Thoracic aorta (tissue), 2 donors: ENCODE measurements at regions not wholly inside any gene's neighbourhood (a gene's known extent, or its start where the extent isn't known, plus 50 kb on each side); places are given as distances from the start of the nearest gene placed in this dataset.

ENCODE experiments used
- ATAC-seq: fragments of 150-250 bp; one replicate; pipeline ENCODE4 v1.8.0; 2017; ENCODE audit warnings: low read depth; ENCODE audit not compliant: insufficient number of reproducible peaks, low FRiP score
- DNase-seq: peaks from one replicate; pipeline ENCODE4 v3.0.0-alpha.2; 2020; ENCODE audit warnings: low spot score
- H3K27ac ChIP-seq, 2 donors: fragments of 200-600 bp; sonication (generic); 1 replicate in 1 of 2; 2 replicates in 1 of 2; pipeline ENCODE4 v1.5.1; 2016; ENCODE audit warnings: mild to moderate bottlenecking in 2 of 2, moderate library complexity in 2 of 2
- H3K27me3 ChIP-seq: fragments of 200-600 bp; sonication (generic); replicated peaks from 2 replicates; pipeline ENCODE4 v1.6.0; 2016; ENCODE audit warnings: mild to moderate bottlenecking; ENCODE audit not compliant: insufficient read depth
- H3K36me3 ChIP-seq: fragments of 200-600 bp; sonication (generic); one replicate; pipeline ENCODE4 v1.5.1; 2016
- H3K4me1 ChIP-seq, 2 donors: fragments of 200-600 bp; sonication (generic); 1 replicate in 1 of 2; 2 replicates in 1 of 2; pipeline versions ENCODE4 v1.5.1 to v1.6.0; 2016; ENCODE audit warnings: low read depth in 2 of 2, mild to moderate bottlenecking in 1 of 2; ENCODE audit not compliant: control insufficient read depth in 1 of 2
- H3K4me3 ChIP-seq: fragments of 200-600 bp; sonication (generic); 2 replicates; pipeline ENCODE4 v1.5.1; 2016; ENCODE audit warnings: mild to moderate bottlenecking
- H3K9me3 ChIP-seq: fragments of 200-600 bp; sonication (generic); 2 replicates; pipeline ENCODE4 v1.5.1; 2016
- TF ChIP-seq, protein P1 (sequence below): fragments of 200-600 bp; sonication (generic); IDR thresholded peaks from one replicate; pipeline ENCODE4 v1.5.1; 2019; ENCODE audit warnings: antibody characterized with exemption

DNA sequence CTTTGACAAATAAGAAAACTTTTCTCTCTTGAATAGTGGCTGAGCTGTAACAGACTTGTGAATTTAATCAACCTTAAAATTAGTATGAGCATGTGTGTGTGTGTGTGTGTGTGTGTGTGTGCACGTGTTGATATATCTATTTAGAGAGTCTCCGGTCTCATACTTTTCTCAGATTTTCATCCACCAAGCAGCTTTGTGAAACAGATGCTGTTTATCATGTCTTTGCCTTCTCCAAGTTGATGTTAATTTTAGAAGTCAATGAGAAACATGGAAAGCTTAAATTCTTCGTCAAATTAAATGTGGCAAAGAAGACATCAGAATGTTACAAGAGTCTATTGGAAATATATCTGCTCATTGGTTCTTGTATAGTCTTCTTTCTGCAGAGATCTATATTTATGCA lies 839.2 kb upstream of the CELF2 start:
- no peaks in the 10 kb centered on the region for H3K27me3 ChIP-seq
- H3K36me3 ChIP-seq, result no peaks in the 10 kb centered on the region
- ATAC-seq, result no peak
- H3K4me1 ChIP-seq, result no peaks in the 10 kb centered on the region
- DNase-seq, result no peak
- TF ChIP-seq, protein P1, sequence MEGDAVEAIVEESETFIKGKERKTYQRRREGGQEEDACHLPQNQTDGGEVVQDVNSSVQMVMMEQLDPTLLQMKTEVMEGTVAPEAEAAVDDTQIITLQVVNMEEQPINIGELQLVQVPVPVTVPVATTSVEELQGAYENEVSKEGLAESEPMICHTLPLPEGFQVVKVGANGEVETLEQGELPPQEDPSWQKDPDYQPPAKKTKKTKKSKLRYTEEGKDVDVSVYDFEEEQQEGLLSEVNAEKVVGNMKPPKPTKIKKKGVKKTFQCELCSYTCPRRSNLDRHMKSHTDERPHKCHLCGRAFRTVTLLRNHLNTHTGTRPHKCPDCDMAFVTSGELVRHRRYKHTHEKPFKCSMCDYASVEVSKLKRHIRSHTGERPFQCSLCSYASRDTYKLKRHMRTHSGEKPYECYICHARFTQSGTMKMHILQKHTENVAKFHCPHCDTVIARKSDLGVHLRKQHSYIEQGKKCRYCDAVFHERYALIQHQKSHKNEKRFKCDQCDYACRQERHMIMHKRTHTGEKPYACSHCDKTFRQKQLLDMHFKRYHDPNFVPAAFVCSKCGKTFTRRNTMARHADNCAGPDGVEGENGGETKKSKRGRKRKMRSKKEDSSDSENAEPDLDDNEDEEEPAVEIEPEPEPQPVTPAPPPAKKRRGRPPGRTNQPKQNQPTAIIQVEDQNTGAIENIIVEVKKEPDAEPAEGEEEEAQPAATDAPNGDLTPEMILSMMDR, result no peak
- H3K27ac ChIP-seq, result no peak overlapping the region
- H3K4me3 ChIP-seq, result no peak overlapping the region
- H3K9me3 ChIP-seq, result no peaks in the 10 kb centered on the region

DNA sequence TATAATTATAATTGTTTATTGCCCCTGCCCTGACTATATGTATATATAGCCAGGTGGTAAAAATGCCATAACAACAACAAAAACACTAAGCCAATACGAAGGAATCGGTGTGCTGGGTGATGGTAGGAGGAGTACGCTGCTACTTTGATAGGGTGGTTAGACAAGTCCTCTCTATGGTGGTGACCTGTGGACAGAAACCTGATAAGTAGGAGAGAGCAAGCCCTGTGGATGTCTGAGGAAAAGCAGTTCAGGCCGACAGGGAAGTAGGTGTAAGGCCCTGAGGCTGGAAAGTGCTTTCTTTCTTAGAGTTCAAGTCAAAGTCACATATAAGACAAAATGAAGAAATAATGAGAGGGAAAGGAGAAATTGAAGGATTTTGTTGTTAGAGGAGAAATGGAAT lies 823.8 kb upstream of the CELF2 start:
- Histone ChIP-seq H3K27me3 (no peaks in the 10 kb centered on the region), H3K36me3 (no peaks in the 10 kb centered on the region), H3K4me3 (no peak overlapping the region), H3K27ac (no peak overlapping the region), H3K4me1 (no peaks in the 10 kb centered on the region), H3K9me3 (no peaks in the 10 kb centered on the region)
- DNase-seq (no peak), ATAC-seq (no peak)
- TF ChIP-seq, protein P1, result no peak

DNA sequence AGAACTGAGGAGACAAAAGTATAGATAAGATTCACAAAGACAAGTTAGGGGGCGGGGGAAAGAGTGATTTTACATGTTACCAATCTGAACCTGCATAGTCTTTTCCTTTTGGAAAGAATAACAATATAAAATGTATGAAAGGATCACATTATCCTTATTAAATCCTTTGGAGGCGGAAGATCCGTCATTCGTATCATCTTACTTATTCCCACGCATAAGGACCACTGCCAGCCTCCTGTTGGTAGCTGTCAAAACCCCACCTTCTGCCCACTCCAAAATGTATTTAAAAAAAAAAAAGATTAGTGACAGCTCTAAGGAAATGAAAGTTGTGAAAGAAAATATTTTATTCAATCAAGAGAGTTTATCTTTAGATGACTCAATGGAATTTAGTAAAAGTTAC lies 821.0 kb upstream of the CELF2 start:
- Histone ChIP-seq H3K27me3 (no peaks in the 10 kb centered on the region), H3K9me3 (no peaks in the 10 kb centered on the region), H3K4me1 (no peaks in the 10 kb centered on the region), H3K27ac (no peak overlapping the region), H3K36me3 (no peaks in the 10 kb centered on the region), H3K4me3 (no peak overlapping the region)
- DNase-seq (no peak), ATAC-seq (no peak)
- TF ChIP-seq, protein P1, result no peak

DNA sequence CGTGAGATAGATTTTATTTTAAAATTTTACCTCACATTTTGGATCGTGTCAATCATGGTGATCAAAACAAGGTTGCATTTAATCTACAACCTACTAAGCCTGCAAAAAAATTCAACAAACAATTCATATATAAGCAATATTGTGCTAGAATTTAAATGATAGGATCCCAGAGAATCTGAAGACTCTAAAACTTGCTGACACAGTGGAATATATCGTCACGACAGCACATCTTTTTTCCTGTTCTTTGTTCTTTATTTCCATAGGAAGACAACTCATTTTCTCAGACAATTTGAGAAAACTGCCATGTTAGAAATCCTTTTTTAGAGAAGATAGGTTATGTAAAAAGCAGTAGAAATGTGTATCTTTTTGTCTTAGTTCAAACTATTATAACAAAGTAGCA lies 820.2 kb upstream of the CELF2 start:
- no peak for DNase-seq
- ATAC-seq, result no peak
- H3K4me3 ChIP-seq, result no peak overlapping the region
- no peaks in the 10 kb centered on the region for H3K36me3 ChIP-seq
- H3K27me3 ChIP-seq, result no peaks in the 10 kb centered on the region
- H3K27ac ChIP-seq, result no peak overlapping the region
- H3K4me1 ChIP-seq, result no peaks in the 10 kb centered on the region
- TF ChIP-seq, protein P1, result no peak
- H3K9me3 ChIP-seq, result no peaks in the 10 kb centered on the region

DNA sequence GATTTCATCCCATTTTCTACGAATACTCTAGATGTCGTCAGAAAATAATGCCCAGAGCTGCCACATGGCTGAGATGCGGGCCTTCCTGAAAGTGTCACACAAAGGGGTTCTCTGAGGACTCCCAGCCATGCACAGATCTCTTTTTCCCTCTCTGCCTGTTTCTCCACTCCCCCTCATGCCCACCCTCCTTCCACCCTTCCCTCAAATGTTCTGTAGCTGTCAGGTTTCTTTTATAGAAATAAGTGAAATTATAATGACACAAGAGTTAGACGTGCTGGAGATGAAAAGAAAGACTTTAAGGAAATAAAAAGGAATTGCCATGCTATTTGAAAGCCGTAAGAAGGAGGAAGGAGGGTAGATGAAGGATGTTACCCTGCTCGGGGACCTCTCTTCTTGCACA lies 819.3 kb upstream of the CELF2 start:
- TF ChIP-seq, protein P1, result no peak

More for the DNA sequence above, 819.3 kb upstream of the CELF2 start:
- H3K27ac ChIP-seq, result no peak overlapping the region
- H3K4me1 ChIP-seq, result no peaks in the 10 kb centered on the region
- no peaks in the 10 kb centered on the region for H3K27me3 ChIP-seq
- no peak overlapping the region for H3K4me3 ChIP-seq
- DNase-seq, result no peak
- H3K36me3 ChIP-seq, result no peaks in the 10 kb centered on the region
- ATAC-seq, result no peak
- H3K9me3 ChIP-seq, result no peaks in the 10 kb centered on the region
